Suprapubic skin (tissue), 3 donors: ENCODE measurements at regions not wholly inside any gene's neighbourhood (a gene's known extent, or its start where the extent isn't known, plus 50 kb on each side); places are given as distances from the start of the nearest gene placed in this dataset.

Source experiments
- CTCF ChIP-seq, 2 donors: fragments of 200-600 bp in 1 of 2; fragments of 450-650 bp in 1 of 2; sonication (generic) in 1 of 2; IDR thresholded peaks; one replicate each; pipeline ENCODE4 v1.5.1; 2016 to 2019; ENCODE audit warnings: antibody characterized with exemption in 2 of 2, mild to moderate bottlenecking in 1 of 2, moderate library complexity in 1 of 2
- POLR2A ChIP-seq, 2 donors: fragments of 450-650 bp; IDR thresholded peaks; one replicate each; pipeline ENCODE4 v1.6.1; 2017; ENCODE audit warnings: antibody characterized with exemption in 2 of 2, mild to moderate bottlenecking in 2 of 2, moderate library complexity in 2 of 2

- TF ChIP-seq POLR2A (IDR thresholded peaks at IDR 0.05): no peak
- no peak for TF ChIP-seq CTCF (IDR thresholded peaks at IDR 0.05)
Measured at GRCh38 chr3:67821135-67821534, 166.7 kb upstream of the SUCLG2 start.
